Erythroblast (primary cell): ENCODE measurements at regions not wholly inside any gene's neighbourhood (a gene's known extent, or its start where the extent isn't known, plus 50 kb on each side); places are given as distances from the start of the nearest gene placed in this dataset.
"Not testable (repeated sequence)": the region's sequence is repeated elsewhere in the genome, so short reads cannot be mapped to it uniquely, and the experiment has no call there.

ENCODE experiments used
- GATA1 ChIP-seq: IDR thresholded peaks from 2 replicates; pipeline ENCODE4 v1.6.1; 2011; ENCODE audit warnings: low read depth, mild to moderate bottlenecking, control low read depth, low read length, moderate library complexity
- POLR2A ChIP-seq: IDR thresholded peaks from 2 replicates; pipeline ENCODE4 v1.6.1; 2011; ENCODE audit warnings: mild to moderate bottlenecking, low read length

- not testable (repeated sequence) for TF ChIP-seq POLR2A, GATA1
Measured at GRCh38 chr15:31696509-31696908, 333.8 kb upstream of the CHRNA7 start.
